ENCODE measurements at regions not wholly inside any gene's neighbourhood (a gene's known extent, or its start where the extent isn't known, plus 50 kb on each side); places are given as distances from the start of the nearest gene placed in this dataset.

GRCh38 chr20:22430154-22430745 lies 154.1 kb downstream of the FOXA2 start:
- DNase-seq = no peak
- POLR2A ChIA-PET = no interaction called here

GRCh38 chr20:22429175-22430153 lies 154.9 kb downstream of the FOXA2 start:
- no peak for DNase-seq
- ChIA-PET POLR2A (no interaction called here), CTCF (no interaction called here)
- no peaks in the 10 kb centered on the region for H3K27me3 Mint-ChIP-seq
- no peaks in the 10 kb centered on the region for H3K4me1 Mint-ChIP-seq
- H3K4me3 Mint-ChIP-seq = no peak overlapping the region
- no peaks in the 10 kb centered on the region for H3K36me3 Mint-ChIP-seq (ENCODE audit: low read depth)
- H3K27ac Mint-ChIP-seq = no peak overlapping the region
- no peaks in the 10 kb centered on the region for H3K9me3 Mint-ChIP-seq

More at GRCh38 chr20:22430154-22430745, 154.1 kb downstream of the FOXA2 start:
- CTCF ChIA-PET = no interaction called here
- H3K27me3 Mint-ChIP-seq = no peaks in the 10 kb centered on the region
- H3K4me3 Mint-ChIP-seq = no peak overlapping the region
- no peaks in the 10 kb centered on the region for H3K4me1 Mint-ChIP-seq
- H3K36me3 Mint-ChIP-seq (ENCODE audit: low read depth) = no peaks in the 10 kb centered on the region
- no peaks in the 10 kb centered on the region for H3K9me3 Mint-ChIP-seq
- no peak overlapping the region for H3K27ac Mint-ChIP-seq

GRCh38 chr20:22428051-22428450 lies 156.3 kb downstream of the FOXA2 start:
- Mint-ChIP-seq H3K27ac (no peak overlapping the region), H3K4me1 (no peaks in the 10 kb centered on the region), H3K9me3 (no peaks in the 10 kb centered on the region), H3K4me3 (no peak overlapping the region), H3K27me3 (peaks cover 2% of the 10 kb centered on the region), H3K36me3 (ENCODE audit: low read depth) (no peaks in the 10 kb centered on the region)
- POLR2A ChIA-PET = no interaction called here
- CTCF ChIA-PET = no interaction called here
- DNase-seq = no peak

GRCh38 chr20:22426772-22427171 lies 157.6 kb downstream of the FOXA2 start:
- Mint-ChIP-seq H3K4me1 (no peaks in the 10 kb centered on the region), H3K9me3 (no peaks in the 10 kb centered on the region), H3K36me3 (ENCODE audit: low read depth) (no peaks in the 10 kb centered on the region), H3K27ac (no peak overlapping the region), H3K27me3 (peaks cover 4% of the 10 kb centered on the region), H3K4me3 (no peak overlapping the region)
- CTCF ChIA-PET = interaction anchor here (0.6 kb wide), 1 partner anchor 583 kb away, joined by 4 read pairs; no protein-coding TSS in a partner anchor
- DNase-seq = no peak
- POLR2A ChIA-PET = no interaction called here

- POLR2A ChIA-PET = no interaction called here
- CTCF ChIA-PET = no interaction called here
- Mint-ChIP-seq H3K27ac (no peak overlapping the region), H3K9me3 (no peaks in the 10 kb centered on the region), H3K36me3 (ENCODE audit: low read depth) (no peaks in the 10 kb centered on the region), H3K27me3 (peaks cover 4% of the 10 kb centered on the region), H3K4me3 (no peak overlapping the region), H3K4me1 (no peaks in the 10 kb centered on the region)
- no peak for DNase-seq
Measured at GRCh38 chr20:22425344-22426295, 158.8 kb downstream of the FOXA2 start.

- H3K9me3 Mint-ChIP-seq = no peaks in the 10 kb centered on the region
- H3K36me3 Mint-ChIP-seq (ENCODE audit: low read depth) = no peaks in the 10 kb centered on the region
- POLR2A ChIA-PET = no interaction called here
Measured at GRCh38 chr20:22423190-22423832, 161.1 kb downstream of the FOXA2 start.

GRCh38 chr20:22420116-22420598 lies 164.2 kb downstream of the FOXA2 start:
- Mint-ChIP-seq H3K4me3 (no peak overlapping the region), H3K9me3 (no peaks in the 10 kb centered on the region), H3K27me3 (peaks cover 4% of the 10 kb centered on the region), H3K36me3 (ENCODE audit: low read depth) (no peaks in the 10 kb centered on the region), H3K4me1 (no peaks in the 10 kb centered on the region), H3K27ac (no peak overlapping the region)
- ChIA-PET CTCF (no interaction called here), POLR2A (no interaction called here)
- DNase-seq = no peak

More at GRCh38 chr20:22423190-22423832, 161.1 kb downstream of the FOXA2 start:
- Mint-ChIP-seq H3K4me1 (no peaks in the 10 kb centered on the region), H3K27me3 (peaks cover 4% of the 10 kb centered on the region), H3K27ac (no peak overlapping the region), H3K4me3 (no peak overlapping the region)
- DNase-seq = no peak
- CTCF ChIA-PET = no interaction called here

GRCh38 chr20:22418738-22419137 lies 165.6 kb downstream of the FOXA2 start:
- no peak for DNase-seq
- Mint-ChIP-seq H3K4me3 (no peak overlapping the region), H3K27ac (no peak overlapping the region), H3K27me3 (peaks cover 4% of the 10 kb centered on the region), H3K9me3 (no peaks in the 10 kb centered on the region), H3K4me1 (no peaks in the 10 kb centered on the region), H3K36me3 (ENCODE audit: low read depth) (no peaks in the 10 kb centered on the region)
- ChIA-PET CTCF (interaction anchor here (0.7 kb wide), 1 partner anchor 74 kb away, joined by 3 read pairs; no protein-coding TSS in a partner anchor), POLR2A (no interaction called here)

- DNase-seq = no peak
- no peak overlapping the region for H3K4me3 Mint-ChIP-seq
- no peaks in the 10 kb centered on the region for H3K9me3 Mint-ChIP-seq
- CTCF ChIA-PET = no interaction called here
- no peaks in the 10 kb centered on the region for H3K4me1 Mint-ChIP-seq
- H3K27me3 Mint-ChIP-seq = no peaks in the 10 kb centered on the region
- POLR2A ChIA-PET = no interaction called here
- no peaks in the 10 kb centered on the region for H3K36me3 Mint-ChIP-seq (ENCODE audit: low read depth)
- no peak overlapping the region for H3K27ac Mint-ChIP-seq
Measured at GRCh38 chr20:22414305-22414742, 170.0 kb downstream of the FOXA2 start.

- H3K27me3 Mint-ChIP-seq = no peaks in the 10 kb centered on the region
- CTCF ChIA-PET = no interaction called here
- no peak for DNase-seq
- no peak overlapping the region for H3K27ac Mint-ChIP-seq
- H3K9me3 Mint-ChIP-seq = no peaks in the 10 kb centered on the region
- no peaks in the 10 kb centered on the region for H3K4me1 Mint-ChIP-seq
- no peak overlapping the region for H3K4me3 Mint-ChIP-seq
- POLR2A ChIA-PET = no interaction called here
- no peaks in the 10 kb centered on the region for H3K36me3 Mint-ChIP-seq (ENCODE audit: low read depth)
Measured at GRCh38 chr20:22412977-22413868, 171.1 kb downstream of the FOXA2 start.

- H3K4me3 Mint-ChIP-seq = no peak overlapping the region
- H3K4me1 Mint-ChIP-seq = peaks cover 3% of the 10 kb centered on the region
- H3K27me3 Mint-ChIP-seq = no peaks in the 10 kb centered on the region
- no peaks in the 10 kb centered on the region for H3K36me3 Mint-ChIP-seq (ENCODE audit: low read depth)
- H3K27ac Mint-ChIP-seq = no peak overlapping the region
- POLR2A ChIA-PET = no interaction called here
- CTCF ChIA-PET = no interaction called here
- DNase-seq = no peak
- H3K9me3 Mint-ChIP-seq = no peaks in the 10 kb centered on the region
Measured at GRCh38 chr20:22411627-22412450, 172.5 kb downstream of the FOXA2 start.

All from activated CD4-positive, alpha-beta T cell treated with anti-CD3 and anti-CD28 coated beads, Interleukin-2, amount 10 ng/mL, durations not matched to agents 7 days and 5 days (primary cell).